ENCODE measurements at regions not wholly inside any gene's neighbourhood (a gene's known extent, or its start where the extent isn't known, plus 50 kb on each side); places are given as distances from the start of the nearest gene placed in this dataset.

- H3K36me3 Mint-ChIP-seq, result no peaks in the 10 kb centered on the region
- H3K4me3 Mint-ChIP-seq, result no peak overlapping the region
- peaks cover 9% of the 10 kb centered on the region for H3K27me3 Mint-ChIP-seq
- H3K27ac Mint-ChIP-seq, result no peak overlapping the region
- H3K9me3 Mint-ChIP-seq, result no peaks in the 10 kb centered on the region
- peaks cover 4% of the 10 kb centered on the region for H3K4me1 Mint-ChIP-seq
These were observed 238.8 kb downstream of the EDEM1 start for GRCh38 chr3:5426094-5426883.

- Mint-ChIP-seq H3K9me3 (no peaks in the 10 kb centered on the region), H3K27me3 (peaks cover 9% of the 10 kb centered on the region), H3K4me1 (peaks cover 4% of the 10 kb centered on the region), H3K36me3 (no peaks in the 10 kb centered on the region), H3K27ac (no peak overlapping the region), H3K4me3 (no peak overlapping the region)
These were observed 239.5 kb downstream of the EDEM1 start for GRCh38 chr3:5427021-5427420.

- Mint-ChIP-seq H3K27ac (no peak overlapping the region), H3K4me1 (peaks cover 4% of the 10 kb centered on the region), H3K4me3 (no peak overlapping the region), H3K9me3 (no peaks in the 10 kb centered on the region), H3K27me3 (peaks cover 9% of the 10 kb centered on the region), H3K36me3 (no peaks in the 10 kb centered on the region)
These were observed 240.4 kb downstream of the EDEM1 start for GRCh38 chr3:5427938-5428337.

GRCh38 chr3:5428607-5429516 is 241.4 kb downstream of the EDEM1 start:
- Mint-ChIP-seq H3K27me3 (peaks cover 9% of the 10 kb centered on the region), H3K4me1 (peaks cover 4% of the 10 kb centered on the region), H3K9me3 (no peaks in the 10 kb centered on the region), H3K4me3 (no peak overlapping the region), H3K36me3 (no peaks in the 10 kb centered on the region), H3K27ac (peak overlapping the region; percentile 23)

DNA sequence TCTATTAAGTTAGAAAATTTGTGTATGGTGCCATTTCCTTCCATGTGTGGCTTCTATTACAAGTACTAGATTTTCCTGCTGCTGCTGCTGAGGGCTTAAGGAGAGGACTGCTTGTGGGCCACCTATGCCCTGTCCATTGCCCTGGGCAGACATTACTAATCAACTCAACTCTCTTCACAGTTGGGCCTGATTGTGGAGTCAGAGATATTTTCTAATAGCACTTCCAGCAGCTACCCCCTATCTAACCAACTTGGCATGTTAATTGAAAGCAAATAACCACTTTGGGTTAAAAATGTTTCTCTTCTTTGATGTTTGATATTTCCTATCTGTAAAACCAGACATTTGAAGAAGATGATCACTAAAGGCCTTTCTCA is 242.0 kb downstream of the EDEM1 start:
- Mint-ChIP-seq H3K4me3 (no peak overlapping the region), H3K27me3 (peaks cover 9% of the 10 kb centered on the region), H3K4me1 (peaks cover 4% of the 10 kb centered on the region), H3K36me3 (no peaks in the 10 kb centered on the region), H3K27ac (no peak overlapping the region), H3K9me3 (no peaks in the 10 kb centered on the region)

- Mint-ChIP-seq H3K4me1 (peaks cover 4% of the 10 kb centered on the region), H3K27me3 (peaks cover 9% of the 10 kb centered on the region), H3K27ac (no peak overlapping the region), H3K9me3 (no peaks in the 10 kb centered on the region), H3K36me3 (no peaks in the 10 kb centered on the region), H3K4me3 (no peak overlapping the region)
These were observed 243.2 kb downstream of the EDEM1 start for GRCh38 chr3:5430701-5431100.

GRCh38 chr3:5431146-5431545 is 243.6 kb downstream of the EDEM1 start:
- H3K36me3 Mint-ChIP-seq, result no peaks in the 10 kb centered on the region
- peaks cover 9% of the 10 kb centered on the region for H3K27me3 Mint-ChIP-seq
- H3K4me1 Mint-ChIP-seq, result peaks cover 4% of the 10 kb centered on the region
- no peak overlapping the region for H3K4me3 Mint-ChIP-seq
- no peaks in the 10 kb centered on the region for H3K9me3 Mint-ChIP-seq
- no peak overlapping the region for H3K27ac Mint-ChIP-seq

DNA sequence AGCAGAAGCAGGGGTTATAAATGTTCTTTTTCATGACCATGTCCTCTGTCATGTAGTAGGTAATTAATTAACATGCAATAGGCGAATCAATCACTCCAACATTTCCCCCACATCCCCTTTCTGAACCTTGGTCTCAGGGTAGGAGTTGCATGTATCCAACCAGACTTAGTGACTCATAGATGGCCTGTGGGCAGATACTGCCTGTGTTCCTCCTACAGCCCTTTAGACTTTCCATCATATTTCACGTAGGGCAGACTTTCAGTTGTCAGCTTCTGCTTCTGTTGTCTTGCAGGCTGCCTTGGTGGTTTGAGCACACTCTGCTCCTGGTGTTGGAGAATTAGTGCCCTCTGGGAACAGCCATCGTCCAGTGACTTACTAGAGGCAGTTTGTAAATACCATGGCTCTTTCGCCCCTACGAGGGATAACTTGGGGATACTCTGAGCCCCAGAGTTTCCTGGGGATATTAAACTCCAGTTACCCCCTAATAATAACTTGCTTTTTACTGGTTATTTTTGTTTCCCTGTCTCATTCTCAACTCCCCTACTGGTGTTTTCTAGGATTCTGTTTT is 244.4 kb downstream of the EDEM1 start:
- no peak overlapping the region for H3K27ac Mint-ChIP-seq
- peaks cover under 1% of the 10 kb centered on the region for H3K4me1 Mint-ChIP-seq
- H3K9me3 Mint-ChIP-seq, result no peaks in the 10 kb centered on the region
- H3K36me3 Mint-ChIP-seq, result no peaks in the 10 kb centered on the region
- peaks cover 7% of the 10 kb centered on the region for H3K27me3 Mint-ChIP-seq
- no peak overlapping the region for H3K4me3 Mint-ChIP-seq

- Mint-ChIP-seq H3K27ac (no peak overlapping the region), H3K36me3 (no peaks in the 10 kb centered on the region), H3K27me3 (peaks cover 7% of the 10 kb centered on the region), H3K4me3 (no peak overlapping the region), H3K4me1 (no peaks in the 10 kb centered on the region), H3K9me3 (no peaks in the 10 kb centered on the region)
These were observed 249.8 kb downstream of the EDEM1 start for GRCh38 chr3:5437296-5437782.

DNA sequence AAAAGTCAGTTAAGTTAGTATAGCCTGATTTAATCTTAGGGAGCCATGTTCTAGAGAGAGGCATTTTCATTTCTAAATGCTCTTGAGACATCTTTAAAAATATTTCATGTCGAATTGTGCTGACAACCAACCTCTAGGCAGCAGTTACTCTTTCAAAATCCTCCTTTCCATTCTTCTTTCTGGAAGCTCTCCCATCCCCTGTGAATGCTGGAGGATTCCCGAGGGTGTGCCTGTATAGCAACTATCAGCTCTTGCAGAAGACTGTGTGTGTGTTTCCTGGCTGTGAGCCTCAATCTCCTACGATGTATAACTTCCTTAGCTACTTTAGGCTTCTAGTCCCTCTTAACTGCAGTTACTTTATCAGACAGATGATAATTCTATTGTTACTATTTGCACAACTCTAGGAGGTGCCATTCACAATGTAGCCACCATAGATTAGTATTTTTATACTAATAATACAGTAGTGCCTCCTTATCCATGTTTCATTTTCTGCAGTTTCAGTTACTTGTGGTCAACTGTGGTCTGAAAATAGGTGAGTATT is 250.3 kb downstream of the EDEM1 start:
- H3K36me3 Mint-ChIP-seq, result no peaks in the 10 kb centered on the region
- H3K27ac Mint-ChIP-seq, result no peak overlapping the region
- no peaks in the 10 kb centered on the region for H3K4me1 Mint-ChIP-seq
- H3K27me3 Mint-ChIP-seq, result peaks cover 7% of the 10 kb centered on the region
- no peak overlapping the region for H3K4me3 Mint-ChIP-seq
- no peaks in the 10 kb centered on the region for H3K9me3 Mint-ChIP-seq

DNA sequence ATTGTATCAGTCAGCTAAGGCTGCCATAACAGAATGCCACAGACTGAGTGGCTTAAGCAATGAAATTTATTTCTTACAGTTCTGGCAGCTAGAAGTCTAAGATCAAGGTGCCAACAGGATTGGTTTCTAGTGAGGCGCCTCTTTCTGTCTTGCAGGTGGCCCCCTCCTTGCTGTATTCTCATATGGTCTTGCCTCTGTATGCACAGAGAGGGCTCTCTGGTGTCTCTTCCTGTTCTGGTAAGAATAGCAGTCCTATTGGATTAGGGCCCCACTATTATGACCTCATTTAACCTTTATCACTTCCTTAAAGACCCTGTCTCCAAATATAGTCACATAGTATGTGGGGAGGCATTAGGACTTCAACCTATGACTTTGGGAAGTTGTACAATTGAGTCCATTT is 253.9 kb downstream of the EDEM1 start:
- H3K9me3 Mint-ChIP-seq, result peaks cover 4% of the 10 kb centered on the region
- H3K4me1 Mint-ChIP-seq, result no peaks in the 10 kb centered on the region
- H3K27me3 Mint-ChIP-seq, result peaks cover 5% of the 10 kb centered on the region
- no peaks in the 10 kb centered on the region for H3K36me3 Mint-ChIP-seq
- H3K27ac Mint-ChIP-seq, result no peak overlapping the region
- H3K4me3 Mint-ChIP-seq, result no peak overlapping the region

GRCh38 chr3:5442106-5442785 is 254.7 kb downstream of the EDEM1 start:
- peaks cover 5% of the 10 kb centered on the region for H3K27me3 Mint-ChIP-seq
- no peak overlapping the region for H3K4me3 Mint-ChIP-seq
- no peak overlapping the region for H3K27ac Mint-ChIP-seq
- no peaks in the 10 kb centered on the region for H3K4me1 Mint-ChIP-seq
- H3K9me3 Mint-ChIP-seq, result peaks cover 4% of the 10 kb centered on the region
- H3K36me3 Mint-ChIP-seq, result no peaks in the 10 kb centered on the region

DNA sequence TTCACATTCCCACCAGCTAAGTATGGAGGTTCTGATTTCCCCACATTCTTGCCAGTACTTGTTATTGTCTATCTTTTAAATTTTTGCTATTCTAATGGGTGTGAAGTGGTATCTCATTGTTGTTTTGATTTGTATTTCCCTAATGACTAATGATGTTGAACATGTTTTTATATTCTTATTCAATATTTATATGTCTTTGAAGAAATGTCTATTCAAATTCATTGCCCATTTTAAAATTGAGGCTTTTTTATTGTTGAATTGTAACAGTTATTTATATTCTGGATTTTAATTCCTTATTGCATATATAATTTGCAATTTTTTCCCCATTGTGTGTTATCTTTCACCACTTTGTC is 255.3 kb downstream of the EDEM1 start:
- H3K4me1 Mint-ChIP-seq, result no peaks in the 10 kb centered on the region
- H3K27ac Mint-ChIP-seq, result no peak overlapping the region
- H3K9me3 Mint-ChIP-seq, result peaks cover 4% of the 10 kb centered on the region
- H3K27me3 Mint-ChIP-seq, result peaks cover 5% of the 10 kb centered on the region
- no peaks in the 10 kb centered on the region for H3K36me3 Mint-ChIP-seq
- no peak overlapping the region for H3K4me3 Mint-ChIP-seq

GRCh38 chr3:5444253-5444652 is 256.7 kb downstream of the EDEM1 start:
- Mint-ChIP-seq H3K27me3 (peaks cover 3% of the 10 kb centered on the region), H3K27ac (no peak overlapping the region), H3K36me3 (no peaks in the 10 kb centered on the region), H3K4me3 (no peak overlapping the region), H3K9me3 (peaks cover 4% of the 10 kb centered on the region), H3K4me1 (no peaks in the 10 kb centered on the region)

GRCh38 chr3:5445676-5446201 is 258.2 kb downstream of the EDEM1 start:
- Mint-ChIP-seq H3K4me1 (no peaks in the 10 kb centered on the region), H3K36me3 (no peaks in the 10 kb centered on the region), H3K27ac (no peak overlapping the region), H3K9me3 (peaks cover 4% of the 10 kb centered on the region), H3K4me3 (no peak overlapping the region), H3K27me3 (peaks cover 5% of the 10 kb centered on the region)
